Putamen (tissue), 1 donor: ENCODE measurements at regions not wholly inside any gene's neighbourhood (a gene's known extent, or its start where the extent isn't known, plus 50 kb on each side); places are given as distances from the start of the nearest gene placed in this dataset.
"Not testable (repeated sequence)": the region's sequence is repeated elsewhere in the genome, so short reads cannot be mapped to it uniquely, and the experiment has no call there.

Experiments
- DNase-seq: peaks from one replicate; pipeline ENCODE4 v3.0.0-alpha.2; 2016; ENCODE audit warnings: low spot score

- DNase-seq: no peak
Observed at GRCh38 chr3:4071481-4072184, 231.5 kb upstream of the SETMAR start.

DNA sequence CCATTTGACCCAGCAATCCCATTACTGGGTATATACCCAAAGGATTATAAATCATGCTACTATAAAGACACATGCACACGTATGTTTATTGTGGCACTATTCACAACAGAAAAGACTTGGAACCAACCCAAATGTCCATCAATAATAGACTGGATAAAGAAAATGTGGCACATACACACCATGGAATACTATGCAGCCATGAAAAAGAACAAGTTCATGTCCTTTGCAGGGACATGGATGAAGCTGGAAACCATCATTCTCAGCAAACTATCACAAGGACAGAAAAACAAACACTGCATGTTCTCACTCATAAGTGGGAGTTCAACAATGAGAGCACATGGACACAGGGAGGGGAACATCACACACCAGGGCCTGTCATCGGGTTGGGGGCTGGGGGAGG, 225.9 kb upstream of the SETMAR start:
- DNase-seq: not testable (repeated sequence)

DNA sequence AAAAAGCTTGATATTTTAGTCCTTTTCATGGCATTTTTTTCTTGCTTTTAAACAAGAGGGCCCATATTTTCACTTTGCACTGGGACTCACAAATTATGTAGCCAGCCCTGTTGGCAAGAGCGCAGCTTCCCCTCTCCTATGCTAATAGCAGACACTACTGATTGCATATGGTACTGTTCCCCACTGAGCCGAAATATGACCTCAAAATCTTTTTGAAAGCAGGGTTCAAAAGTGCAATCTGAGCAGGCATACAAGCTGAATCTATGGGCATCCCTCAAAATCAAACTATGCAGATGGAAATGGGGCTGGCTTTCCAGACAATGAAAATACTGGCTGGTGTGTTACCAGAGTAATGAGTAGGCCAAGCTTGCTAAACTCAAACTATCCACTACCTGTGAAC, 225.2 kb upstream of the SETMAR start:
- DNase-seq: no peak

GRCh38 chr3:4078903-4079302, 224.3 kb upstream of the SETMAR start:
- no peak for DNase-seq

DNA sequence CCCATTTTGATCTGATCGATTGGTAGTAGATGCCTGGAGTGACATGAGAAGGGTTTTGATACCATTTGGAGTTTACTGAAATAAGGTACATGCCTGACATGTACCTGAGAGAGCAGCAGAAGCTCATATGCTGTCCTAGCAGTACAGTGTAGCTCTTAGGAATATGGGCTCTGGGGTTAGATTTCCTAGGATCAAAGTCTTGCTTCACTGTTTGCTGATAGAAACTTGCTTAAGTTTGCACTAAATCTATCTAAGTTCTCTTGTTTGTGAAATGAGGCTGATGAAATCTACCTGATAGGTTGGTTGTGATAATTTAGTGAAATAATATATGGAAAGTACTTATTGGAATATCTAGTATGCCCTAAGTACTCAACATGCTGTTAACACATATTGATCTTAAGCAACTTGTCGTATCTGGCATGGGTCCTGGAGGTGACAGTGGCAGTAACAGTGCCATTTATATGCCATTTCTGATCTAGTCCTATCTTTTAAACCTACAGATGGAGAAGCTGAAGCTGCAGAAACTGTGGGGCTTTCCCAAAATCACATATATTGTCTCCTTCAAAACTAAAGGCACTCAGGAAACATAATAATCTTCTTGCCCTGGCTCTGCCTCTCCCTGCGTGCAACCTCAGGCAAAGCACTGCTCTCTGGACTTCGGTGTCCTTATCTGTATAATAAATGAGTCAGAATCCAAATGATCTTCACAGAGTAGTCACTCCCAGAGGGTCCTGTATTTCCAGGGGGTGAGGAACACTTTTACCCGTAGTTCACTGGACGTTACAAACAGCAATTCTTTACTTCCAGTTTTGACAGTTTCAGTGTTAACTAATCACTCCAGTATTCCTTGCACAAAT, 223.6 kb upstream of the SETMAR start:
- no peak for DNase-seq

DNA sequence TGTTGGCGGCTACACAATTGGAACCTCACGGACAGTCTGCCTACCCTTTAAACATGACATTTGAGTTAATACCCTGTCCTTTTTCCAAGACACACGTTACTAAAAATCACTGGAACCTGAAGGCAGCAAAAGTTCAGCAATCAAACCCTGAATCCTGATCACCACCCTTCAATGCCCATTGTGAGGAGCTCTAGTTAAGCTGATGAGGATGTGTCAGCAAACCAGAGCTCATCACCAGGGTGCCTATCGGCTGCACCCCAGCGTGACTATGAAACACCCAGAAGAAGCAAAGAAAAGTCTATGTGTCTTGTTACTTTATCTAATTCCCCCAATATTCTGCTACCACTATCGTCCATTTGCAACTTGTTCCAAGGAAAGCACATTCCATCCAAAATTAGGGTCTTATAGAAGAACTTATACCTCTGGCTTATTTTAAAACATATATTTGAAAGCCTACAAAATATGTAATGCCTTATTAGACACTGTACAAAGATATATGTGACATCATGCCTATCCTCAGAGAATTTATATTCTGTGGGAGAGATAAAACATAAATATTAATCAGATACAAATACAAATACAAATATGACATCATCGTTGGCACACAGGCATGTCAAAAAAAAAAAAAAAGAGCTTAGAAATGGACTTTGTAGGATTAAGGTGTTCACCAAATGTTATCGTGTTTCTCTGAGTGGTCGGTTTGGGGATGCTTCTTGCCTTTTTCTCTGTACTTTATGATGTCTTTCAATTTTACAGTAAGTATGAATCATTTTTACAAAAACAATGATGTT, 219.7 kb upstream of the SETMAR start:
- DNase-seq: no peak

GRCh38 chr3:4084271-4084670, 218.9 kb upstream of the SETMAR start:
- no peak for DNase-seq

DNA sequence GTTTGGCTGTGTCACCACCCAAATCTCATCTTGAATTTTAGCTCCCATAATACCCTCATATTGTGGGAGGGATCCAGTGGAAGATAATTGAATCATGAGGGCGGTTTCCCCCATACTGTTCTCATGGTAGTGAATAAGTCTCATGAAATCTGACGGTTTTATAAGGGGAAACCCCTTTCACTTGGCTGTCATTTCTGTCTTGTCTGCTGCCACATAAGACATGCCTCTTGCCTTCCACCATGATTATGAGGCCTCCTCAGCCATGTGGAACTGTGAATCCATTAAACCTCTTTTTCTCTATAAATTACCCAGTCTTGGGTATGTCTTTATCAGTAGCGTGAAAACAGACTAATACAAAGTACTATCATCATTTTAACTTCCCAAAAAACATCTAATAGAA, 216.5 kb upstream of the SETMAR start:
- DNase-seq: not testable (repeated sequence)

DNA sequence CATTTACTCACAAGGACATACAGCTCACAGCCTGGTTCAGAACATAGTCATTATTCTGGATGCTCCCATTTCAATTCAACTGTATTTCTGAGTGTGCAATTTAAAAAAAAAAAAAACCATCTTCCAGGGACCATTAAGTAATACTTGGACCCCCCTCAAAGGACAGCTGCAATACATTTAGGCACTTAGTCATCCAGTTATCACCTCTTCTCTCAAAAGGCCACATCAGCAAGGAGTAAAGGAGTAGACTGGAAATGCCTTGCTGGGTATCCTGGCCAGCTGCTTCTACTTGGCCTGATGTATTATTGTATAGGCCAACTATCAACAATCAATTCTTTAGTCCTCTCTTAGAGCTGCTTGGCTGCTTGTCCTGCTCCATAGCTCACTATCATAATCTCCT, 211.4 kb upstream of the SETMAR start:
- DNase-seq: no peak

DNA sequence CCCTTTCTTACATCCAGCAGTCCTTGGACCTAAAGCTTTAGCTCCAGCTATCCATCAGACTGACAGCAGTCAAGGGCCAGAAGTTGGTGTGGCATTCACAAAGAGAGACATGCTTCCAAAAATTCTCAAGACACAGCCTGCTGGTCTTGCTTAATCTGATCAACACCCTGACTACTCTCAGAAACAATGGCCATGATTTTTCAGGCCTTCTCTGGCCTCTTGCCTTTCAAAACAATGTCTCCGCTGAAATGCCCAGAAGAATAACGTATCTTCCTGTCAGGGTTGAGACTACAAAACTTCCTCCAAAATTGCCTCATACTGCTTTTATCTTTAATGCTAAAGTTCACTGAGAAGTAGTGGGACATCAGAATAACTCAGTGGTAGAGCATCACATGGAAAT, 205.4 kb upstream of the SETMAR start:
- no peak for DNase-seq

GRCh38 chr3:4099607-4100006, 203.6 kb upstream of the SETMAR start:
- DNase-seq: no peak

GRCh38 chr3:4107430-4107829, 195.7 kb upstream of the SETMAR start:
- DNase-seq: no peak

GRCh38 chr3:4113811-4114522, 189.2 kb upstream of the SETMAR start:
- DNase-seq: no peak

DNA sequence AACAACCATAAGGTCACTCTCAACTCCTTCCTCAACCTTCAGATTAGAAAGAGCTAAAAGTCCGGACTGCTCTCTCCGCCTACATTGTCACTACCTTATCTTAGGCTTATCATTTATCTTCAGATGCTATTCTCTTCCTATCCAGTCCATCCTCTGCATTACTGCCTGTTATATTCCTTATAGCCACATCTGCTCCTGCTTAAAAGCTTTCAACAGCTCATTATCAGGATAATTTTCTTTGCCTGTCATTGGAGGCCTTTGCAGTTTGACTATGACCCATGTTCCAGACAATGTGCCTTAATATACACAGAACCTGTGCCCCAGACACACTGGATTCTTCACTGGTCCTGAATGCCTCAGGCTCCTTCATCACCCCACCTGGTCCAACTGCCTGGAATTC, 184.1 kb upstream of the SETMAR start:
- DNase-seq: no peak

- DNase-seq: no peak
Observed at GRCh38 chr3:4125576-4125975, 177.6 kb upstream of the SETMAR start.

DNA sequence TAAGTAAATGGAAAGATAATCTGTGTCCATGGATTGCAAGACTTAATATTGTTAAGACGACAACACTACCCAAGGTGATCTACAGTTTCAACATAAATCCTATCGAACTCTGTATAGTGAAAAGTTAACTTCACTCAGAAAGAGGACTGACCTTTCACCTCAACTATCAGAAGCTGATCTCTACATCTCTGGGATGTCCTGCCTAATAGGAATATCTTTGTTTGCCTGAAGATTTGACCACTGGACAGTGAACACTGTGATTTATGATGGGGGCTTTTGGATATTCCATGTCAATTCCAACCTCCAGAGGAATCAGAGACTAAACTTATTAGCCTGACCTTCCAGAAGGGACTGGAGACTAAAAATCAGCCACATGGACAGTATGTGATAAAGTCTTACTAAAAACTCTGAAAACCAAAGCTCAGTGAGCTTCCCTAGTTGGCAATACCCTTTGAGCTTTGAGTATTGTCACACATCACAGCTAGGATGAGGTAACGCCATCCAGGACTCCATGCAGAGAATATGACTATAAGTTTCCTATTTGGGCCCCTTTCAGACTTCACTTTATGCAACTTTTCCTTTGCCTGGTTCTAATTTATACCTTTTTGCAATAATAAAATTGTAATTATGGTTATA, 164.9 kb upstream of the SETMAR start:
- DNase-seq: no peak

DNA sequence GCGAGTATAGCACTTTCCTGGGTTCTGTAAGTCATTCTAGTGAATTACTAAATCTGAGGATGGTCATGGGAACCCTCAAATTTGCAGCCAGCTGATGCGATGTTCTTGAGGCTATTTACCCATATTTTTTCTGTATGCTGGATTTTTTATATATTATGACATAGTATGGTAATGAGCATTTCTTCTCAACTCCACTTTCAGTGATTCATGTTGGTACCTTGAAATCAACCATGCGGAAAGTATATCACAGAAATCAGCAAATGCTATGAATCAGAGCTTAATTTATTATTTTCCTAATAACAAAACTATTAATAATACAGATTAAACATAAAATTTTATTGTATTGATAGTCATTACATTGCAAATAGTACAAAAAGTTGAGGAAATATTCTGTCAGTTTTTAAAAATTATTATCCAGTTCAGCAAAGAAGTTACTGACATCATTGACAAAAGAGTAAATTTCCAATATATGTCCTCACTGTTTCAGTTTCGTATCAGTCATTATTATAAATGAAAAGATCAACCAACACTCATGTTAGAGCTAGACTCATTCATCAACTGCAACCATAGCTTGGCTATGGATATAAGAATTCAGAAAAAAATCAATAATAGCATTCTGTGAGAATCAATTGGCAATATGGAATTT, 164.3 kb upstream of the SETMAR start:
- no peak for DNase-seq

DNA sequence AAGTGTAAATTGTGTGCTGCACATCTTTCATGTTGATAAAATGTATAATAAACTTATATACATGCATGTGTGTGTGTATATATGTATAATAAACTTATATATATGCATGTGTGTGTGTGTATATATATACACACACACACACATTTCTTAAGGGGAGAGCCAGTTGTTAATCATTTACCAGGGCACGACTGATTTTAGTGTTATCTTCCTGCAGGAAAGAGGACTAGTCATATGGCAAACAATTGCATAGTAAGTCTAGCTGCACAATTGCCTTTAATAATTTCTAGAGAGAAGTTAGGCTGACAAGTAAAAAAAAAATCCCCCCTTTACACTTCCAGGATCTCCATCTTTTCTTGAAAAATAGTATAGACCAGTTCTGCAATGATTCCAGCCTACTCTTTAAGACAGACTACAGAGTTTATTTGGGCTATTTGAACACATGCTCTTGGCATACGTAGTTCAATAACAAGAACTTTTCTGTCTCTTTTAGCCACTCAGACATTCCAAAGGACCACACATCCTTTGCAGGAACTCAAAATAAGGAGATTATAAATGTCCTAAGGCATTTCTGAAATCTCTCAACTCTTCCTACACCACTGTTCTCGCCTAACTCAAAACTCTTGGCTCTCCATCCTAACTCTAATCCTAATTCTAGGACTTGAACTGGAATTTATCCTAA, 163.6 kb upstream of the SETMAR start:
- DNase-seq: no peak

- DNase-seq: no peak
Observed at GRCh38 chr3:4140921-4141320, 162.2 kb upstream of the SETMAR start.

- DNase-seq: no peak
Observed at GRCh38 chr3:4147556-4148118, 155.5 kb upstream of the SETMAR start.
